Testis (tissue), 2 donors: ENCODE measurements at regions not wholly inside any gene's neighbourhood (a gene's known extent, or its start where the extent isn't known, plus 50 kb on each side); places are given as distances from the start of the nearest gene placed in this dataset.

ENCODE experiments used
- DNase-seq: peaks from one replicate; pipeline ENCODE4 v3.0.0-alpha.2; 2019
- H3K27ac ChIP-seq, 2 donors: fragments of 200-600 bp; sonication (generic); one replicate each; pipeline ENCODE4 v1.5.1; 2019
- H3K27me3 ChIP-seq: fragments of 200-600 bp; sonication (generic); one replicate; pipeline ENCODE4 v1.5.1; 2019
- H3K36me3 ChIP-seq: fragments of 200-600 bp; sonication (generic); one replicate; pipeline ENCODE4 v1.5.1; 2017; ENCODE audit warnings: low read depth; ENCODE audit errors: missing control alignments
- H3K4me1 ChIP-seq: fragments of 200-600 bp; sonication (generic); one replicate; pipeline ENCODE4 v1.5.1; 2019
- H3K4me3 ChIP-seq, 2 donors: fragments of 200-600 bp; sonication (generic); one replicate each; pipeline ENCODE4 v1.5.1; 2017 to 2019
- H3K9me3 ChIP-seq: fragments of 200-600 bp; sonication (generic); one replicate; pipeline ENCODE4 v1.5.1; 2017
- POLR2A ChIP-seq: fragments of 450-650 bp; IDR thresholded peaks from one replicate; pipeline ENCODE4 v1.6.1; 2017; ENCODE audit warnings: antibody characterized with exemption, mild to moderate bottlenecking, moderate library complexity
- WGBS, 2 donors: methylation state at CpG; one replicate each; pipeline ENCODE4 v1.1.5; 2018; 5-methylcytosine and 5-hydroxymethylcytosine counted together
- intact Hi-C: fragments of 100-400 bp; cut with DNase I; formaldehyde crosslinking; loops from one replicate; pipeline ENCODE4 v1.15.1; 2023; ENCODE audit warnings: low total_unique reads
- TF ChIP-seq, protein P1 (sequence below), 3 experiments: fragments of 450-650 bp in 2 of 3; fragments of 200-600 bp in 1 of 3; sonication (generic) in 1 of 3; IDR thresholded peaks; one replicate each; pipeline ENCODE4 v1.5.1; 2016 to 2019; ENCODE audit warnings: antibody characterized with exemption in 3 of 3, mild to moderate bottlenecking in 2 of 3, moderate library complexity in 1 of 3

DNA sequence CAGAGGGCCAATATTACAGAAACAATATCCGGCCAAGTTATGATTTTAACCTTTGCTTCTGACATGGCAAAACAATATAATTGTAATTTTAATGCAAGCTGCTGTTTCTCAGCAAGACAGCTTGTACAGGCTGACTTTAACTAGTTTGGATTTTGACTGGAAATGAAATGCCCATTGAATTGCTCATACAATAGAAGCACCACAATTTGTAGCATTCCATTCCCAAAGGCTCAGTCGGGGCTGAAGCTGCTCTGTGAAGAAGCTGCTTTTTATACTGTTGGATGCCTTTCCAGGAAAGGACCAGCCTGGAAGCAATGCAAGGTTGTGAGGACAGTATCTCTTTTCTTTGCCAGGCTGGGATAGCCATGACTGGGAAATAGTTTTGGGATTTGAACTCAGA, 677.0 kb upstream of the FANCL start:
- Histone ChIP-seq H3K4me3 (no peak overlapping the region), H3K4me1 (no peaks in the 10 kb centered on the region), H3K27ac (no peak overlapping the region), H3K36me3 (no peaks in the 10 kb centered on the region), H3K27me3 (no peaks in the 10 kb centered on the region), H3K9me3 (no peaks in the 10 kb centered on the region)
- no peak for DNase-seq
- intact Hi-C loops, result no loop called here
- TF ChIP-seq, protein P1, sequence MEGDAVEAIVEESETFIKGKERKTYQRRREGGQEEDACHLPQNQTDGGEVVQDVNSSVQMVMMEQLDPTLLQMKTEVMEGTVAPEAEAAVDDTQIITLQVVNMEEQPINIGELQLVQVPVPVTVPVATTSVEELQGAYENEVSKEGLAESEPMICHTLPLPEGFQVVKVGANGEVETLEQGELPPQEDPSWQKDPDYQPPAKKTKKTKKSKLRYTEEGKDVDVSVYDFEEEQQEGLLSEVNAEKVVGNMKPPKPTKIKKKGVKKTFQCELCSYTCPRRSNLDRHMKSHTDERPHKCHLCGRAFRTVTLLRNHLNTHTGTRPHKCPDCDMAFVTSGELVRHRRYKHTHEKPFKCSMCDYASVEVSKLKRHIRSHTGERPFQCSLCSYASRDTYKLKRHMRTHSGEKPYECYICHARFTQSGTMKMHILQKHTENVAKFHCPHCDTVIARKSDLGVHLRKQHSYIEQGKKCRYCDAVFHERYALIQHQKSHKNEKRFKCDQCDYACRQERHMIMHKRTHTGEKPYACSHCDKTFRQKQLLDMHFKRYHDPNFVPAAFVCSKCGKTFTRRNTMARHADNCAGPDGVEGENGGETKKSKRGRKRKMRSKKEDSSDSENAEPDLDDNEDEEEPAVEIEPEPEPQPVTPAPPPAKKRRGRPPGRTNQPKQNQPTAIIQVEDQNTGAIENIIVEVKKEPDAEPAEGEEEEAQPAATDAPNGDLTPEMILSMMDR (IDR thresholded peaks at IDR 0.05), result no peak
- no peak for TF ChIP-seq POLR2A
- 75% methylated on average over 2 of the region's 2 CpGs for WGBS, 2 donors

DNA sequence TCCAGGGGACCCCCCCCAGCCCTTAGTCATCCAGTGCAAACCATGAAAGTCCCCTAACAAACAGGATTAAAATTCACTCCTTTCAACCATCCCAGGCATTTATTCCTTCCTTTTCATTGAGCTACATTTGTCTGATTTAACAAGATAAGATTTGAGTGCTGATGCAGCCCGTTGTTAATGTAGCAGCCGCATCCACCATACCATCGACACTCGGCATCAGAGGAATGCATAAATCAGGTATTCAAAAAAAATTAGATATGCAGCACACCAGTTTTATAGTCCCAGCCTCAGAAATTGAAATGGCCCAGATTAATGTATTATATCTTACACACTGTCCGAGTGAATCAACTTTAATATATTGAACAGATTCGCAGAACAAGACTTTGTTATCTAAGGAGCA, 676.5 kb upstream of the FANCL start:
- Histone ChIP-seq H3K36me3 (no peaks in the 10 kb centered on the region), H3K9me3 (no peaks in the 10 kb centered on the region), H3K4me1 (no peaks in the 10 kb centered on the region), H3K27me3 (no peaks in the 10 kb centered on the region), H3K4me3 (no peak overlapping the region), H3K27ac (no peak overlapping the region)
- TF ChIP-seq, protein P1 (IDR thresholded peaks at IDR 0.05), result no peak
- TF ChIP-seq POLR2A, result no peak
- intact Hi-C loops, result no loop called here
- DNase-seq, result no peak
- 87 to 91% methylated on average over 6 of the region's 6 CpGs for WGBS, 2 donors

DNA sequence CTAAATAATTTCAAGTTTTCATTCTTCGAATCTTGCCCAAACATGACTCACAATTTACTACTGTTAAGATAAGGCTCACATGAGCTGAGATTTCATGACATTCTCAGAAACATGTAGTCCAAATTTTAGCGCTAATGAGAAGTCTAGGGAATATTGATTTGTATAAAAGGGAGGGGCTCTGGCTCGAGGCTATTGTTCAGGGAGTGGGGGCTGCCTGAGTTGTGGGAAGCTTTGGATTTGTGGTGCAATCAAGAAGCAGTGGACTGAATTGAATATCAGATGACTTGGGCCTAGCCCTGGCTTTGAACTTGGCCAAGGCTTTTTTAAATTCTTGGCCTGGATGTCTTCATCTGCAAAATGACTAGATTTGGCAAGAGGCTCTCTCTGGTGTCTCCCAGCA, 674.9 kb upstream of the FANCL start:
- Histone ChIP-seq H3K27me3 (no peaks in the 10 kb centered on the region), H3K9me3 (no peaks in the 10 kb centered on the region), H3K27ac (no peak overlapping the region), H3K4me1 (no peaks in the 10 kb centered on the region), H3K4me3 (no peak overlapping the region), H3K36me3 (no peaks in the 10 kb centered on the region)
- intact Hi-C loops, result no loop called here
- DNase-seq, result no peak
- 55 to 62% methylated on average over 3 of the region's 3 CpGs for WGBS, 2 donors
- no peak for TF ChIP-seq POLR2A
- TF ChIP-seq, protein P1 (IDR thresholded peaks at IDR 0.05), result no peak

DNA sequence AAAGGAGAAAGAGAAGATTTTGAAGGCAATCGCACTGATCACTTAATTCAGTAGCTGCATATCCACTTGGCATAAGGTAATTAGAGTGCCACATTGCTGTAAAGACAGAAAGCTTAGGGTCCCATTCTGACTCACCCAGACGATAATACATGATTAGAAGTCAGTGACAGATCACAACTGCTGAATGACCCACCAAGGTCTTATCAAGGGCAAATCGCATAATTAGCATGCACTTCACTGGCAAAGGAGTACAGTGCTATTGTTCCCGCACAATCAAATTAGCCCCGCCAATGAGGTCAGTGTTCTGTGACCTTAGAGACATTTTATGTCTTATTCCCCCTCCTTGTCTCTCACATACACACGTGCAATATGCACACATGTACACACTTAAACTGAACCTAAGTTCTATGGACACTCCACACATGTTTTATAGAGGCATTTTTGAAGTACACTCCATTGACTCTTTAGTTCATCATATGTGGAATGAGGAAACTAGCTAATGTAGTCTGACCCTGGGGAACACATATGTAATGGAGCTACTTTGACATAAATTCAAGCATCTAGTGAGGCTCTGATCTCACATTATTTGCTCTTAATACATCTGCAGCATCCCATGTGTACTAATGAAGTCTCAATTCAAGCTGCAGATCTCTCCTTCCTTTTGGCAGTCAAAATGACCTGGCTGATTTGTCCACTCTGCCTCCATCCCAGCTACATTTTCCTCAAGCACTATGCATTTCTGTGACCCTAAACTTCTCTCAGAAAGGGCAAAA, 673.8 kb upstream of the FANCL start:
- intact Hi-C loops, result no loop called here
- Histone ChIP-seq H3K9me3 (no peaks in the 10 kb centered on the region), H3K27me3 (no peaks in the 10 kb centered on the region), H3K4me3 (no peak overlapping the region), H3K36me3 (no peaks in the 10 kb centered on the region), H3K27ac (no peak overlapping the region), H3K4me1 (no peaks in the 10 kb centered on the region)
- TF ChIP-seq POLR2A, result no peak
- TF ChIP-seq, protein P1 (IDR thresholded peaks at IDR 0.05), result no peak
- WGBS, 2 donors, result 89 to 93% methylated on average over 6 of the region's 6 CpGs
- no peak for DNase-seq
